ENCODE measurements at regions not wholly inside any gene's neighbourhood (a gene's known extent, or its start where the extent isn't known, plus 50 kb on each side); places are given as distances from the start of the nearest gene placed in this dataset.
"Not testable (repeated sequence)": the region's sequence is repeated elsewhere in the genome, so short reads cannot be mapped to it uniquely, and the experiment has no call there.

DNA sequence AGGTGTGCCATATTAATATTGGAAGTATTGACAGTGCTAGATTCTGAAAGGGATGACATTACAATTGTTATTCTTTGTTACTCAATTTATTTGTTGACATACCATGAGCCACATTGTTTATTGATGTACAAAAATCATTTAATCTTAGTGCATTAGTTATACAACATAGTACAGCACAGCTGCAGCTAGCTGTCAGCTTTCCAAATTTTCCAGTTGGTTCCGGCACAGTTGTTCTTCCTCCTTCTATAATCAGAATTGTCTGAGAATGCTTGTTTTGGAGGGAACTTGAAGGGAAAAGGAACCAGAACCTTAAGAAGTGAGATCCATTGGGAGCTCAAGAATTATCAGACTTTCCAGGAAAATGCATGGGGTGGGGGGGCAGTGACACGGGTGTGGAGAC is 281.4 kb downstream of the ZIC3 start:
- POLR2A ChIA-PET = no interaction called here
- peaks cover 0 to 3% (median 0%) of the 10 kb centered on the region in 5 donors for H3K9me3 Mint-ChIP-seq
- no peak overlapping the region for H3K4me3 Mint-ChIP-seq
- H3K27ac ChIP-seq (ENCODE audit: low read depth, low read length) = no peak overlapping the region
- H3K36me3 Mint-ChIP-seq = no peaks in the 10 kb centered on the region
- no peaks in the 10 kb centered on the region for H3K9me3 ChIP-seq (ENCODE audit: low read length)
- H3K27me3 ChIP-seq (ENCODE audit: insufficient read depth, low read length, poor library complexity, severe bottlenecking) = no peaks in the 10 kb centered on the region
- DNase-seq = no peak
- CTCF ChIA-PET = no interaction called here
- no peaks in the 10 kb centered on the region for H3K36me3 ChIP-seq (ENCODE audit: insufficient read depth, low read length)
- no peaks in the 10 kb centered on the region for H3K27me3 Mint-ChIP-seq
- H3K4me1 ChIP-seq (ENCODE audit: insufficient read depth, low read length) = no peaks in the 10 kb centered on the region
- H3K4me3 ChIP-seq (ENCODE audit: low read length) = no peak overlapping the region
- no peak overlapping the region for H3K27ac Mint-ChIP-seq
- no peaks in the 10 kb centered on the region for H3K4me1 Mint-ChIP-seq

DNA sequence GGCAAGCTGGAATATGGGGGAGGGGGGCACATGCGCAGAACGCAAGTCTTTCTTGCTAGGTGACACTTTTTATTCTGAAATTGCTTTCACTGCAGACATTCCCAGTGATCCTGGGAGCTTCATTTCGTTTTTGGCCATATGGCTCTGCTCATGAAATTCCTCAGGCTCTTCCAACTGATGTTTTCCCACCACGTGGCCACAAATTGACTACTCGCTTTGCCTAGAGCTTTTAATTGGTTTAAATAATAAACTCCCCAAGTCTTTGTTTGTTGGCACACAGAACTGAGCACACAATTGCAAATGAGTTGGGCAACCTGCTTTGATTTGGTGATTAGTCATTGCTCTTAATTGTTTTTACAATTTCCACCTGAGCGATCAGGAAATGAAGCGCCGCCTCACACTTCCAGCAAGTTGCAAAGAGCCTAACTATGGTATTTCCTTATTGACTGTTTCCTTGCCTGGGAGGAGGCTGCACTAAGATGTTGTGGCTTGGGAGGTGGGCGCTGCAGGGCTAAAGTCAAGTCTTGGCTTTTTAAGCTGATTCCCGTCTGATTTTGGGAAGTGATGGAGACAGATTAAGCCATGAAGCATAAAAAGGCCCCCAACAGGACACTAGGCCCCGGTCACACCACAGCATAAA is 282.5 kb downstream of the ZIC3 start:
- Histone ChIP-seq H3K4me3 (ENCODE audit: low read length) (no peak overlapping the region), H3K9me3 (ENCODE audit: low read length) (no peaks in the 10 kb centered on the region), H3K27me3 (ENCODE audit: insufficient read depth, low read length, poor library complexity, severe bottlenecking) (no peaks in the 10 kb centered on the region), H3K4me1 (ENCODE audit: insufficient read depth, low read length) (no peaks in the 10 kb centered on the region), H3K36me3 (ENCODE audit: insufficient read depth, low read length) (no peaks in the 10 kb centered on the region), H3K27ac (ENCODE audit: low read depth, low read length) (no peak overlapping the region)
- H3K4me3 Mint-ChIP-seq = no peak overlapping the region
- CTCF ChIA-PET = no interaction called here
- H3K27ac Mint-ChIP-seq = no peak overlapping the region
- H3K27me3 Mint-ChIP-seq = no peaks in the 10 kb centered on the region
- no peaks in the 10 kb centered on the region for H3K4me1 Mint-ChIP-seq
- POLR2A ChIA-PET = no interaction called here
- peaks cover 0 to 3% (median 0%) of the 10 kb centered on the region in 5 donors for H3K9me3 Mint-ChIP-seq
- DNase-seq = no peak
- H3K36me3 Mint-ChIP-seq = no peaks in the 10 kb centered on the region

DNA sequence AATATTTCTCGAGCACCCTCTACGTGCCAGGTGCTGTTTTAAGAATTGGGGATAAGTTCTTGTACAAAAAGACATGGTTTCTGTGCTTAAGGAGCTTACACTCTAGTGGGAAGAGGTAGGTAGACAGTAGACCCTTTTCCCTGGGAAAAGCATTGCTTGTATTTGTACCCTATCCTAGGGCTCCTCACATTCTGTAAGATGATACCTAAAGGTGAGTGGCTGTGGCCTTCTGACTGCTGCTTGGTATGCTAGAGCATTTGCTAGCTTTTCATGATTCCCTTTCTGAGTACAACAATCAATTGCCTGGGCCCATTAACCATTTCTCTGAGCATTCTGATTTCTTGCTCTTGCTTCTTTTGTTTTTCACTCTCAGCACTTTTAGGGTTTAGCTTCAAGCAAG is 286.6 kb downstream of the ZIC3 start:
- CTCF ChIA-PET = no interaction called here
- Histone ChIP-seq H3K27me3 (ENCODE audit: insufficient read depth, low read length, poor library complexity, severe bottlenecking) (no peaks in the 10 kb centered on the region), H3K9me3 (ENCODE audit: low read length) (no peaks in the 10 kb centered on the region), H3K4me1 (ENCODE audit: insufficient read depth, low read length) (no peaks in the 10 kb centered on the region), H3K27ac (ENCODE audit: low read depth, low read length) (no peak overlapping the region), H3K36me3 (ENCODE audit: insufficient read depth, low read length) (no peaks in the 10 kb centered on the region), H3K4me3 (ENCODE audit: low read length) (no peak overlapping the region)
- H3K27me3 Mint-ChIP-seq = no peaks in the 10 kb centered on the region
- H3K4me3 Mint-ChIP-seq = no peak overlapping the region
- H3K36me3 Mint-ChIP-seq = no peaks in the 10 kb centered on the region
- H3K27ac Mint-ChIP-seq = no peak overlapping the region
- POLR2A ChIA-PET = no interaction called here
- H3K4me1 Mint-ChIP-seq = no peaks in the 10 kb centered on the region
- no peak for DNase-seq
- H3K9me3 Mint-ChIP-seq = peaks cover 0 to 3% (median 0%) of the 10 kb centered on the region in 5 donors

DNA sequence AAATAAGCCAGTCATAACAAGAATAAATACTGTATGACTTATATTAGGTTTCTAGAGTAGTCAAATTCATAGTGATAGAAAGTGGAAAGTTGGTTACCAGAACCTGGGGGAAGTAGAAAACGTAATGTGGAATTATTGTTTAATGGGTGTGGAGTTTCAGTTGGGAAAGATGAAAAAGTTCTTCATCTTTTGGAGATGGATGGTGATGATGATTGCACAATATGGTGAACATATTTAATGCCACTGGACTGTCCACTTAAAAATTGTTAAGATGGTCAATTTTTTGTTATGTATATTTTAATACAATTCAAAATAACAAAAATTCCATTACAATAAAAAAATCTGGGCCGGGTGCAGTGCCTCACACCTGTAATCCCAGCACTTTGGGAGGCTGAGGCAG is 289.6 kb downstream of the ZIC3 start:
- H3K27ac Mint-ChIP-seq = no peak overlapping the region
- no peak for DNase-seq
- peaks cover 0 to 2% of the 10 kb centered on the region in 2 donors for H3K27me3 Mint-ChIP-seq
- no peaks in the 10 kb centered on the region for H3K4me1 Mint-ChIP-seq
- H3K9me3 Mint-ChIP-seq = peaks cover 0 to 7% (median 0%) of the 10 kb centered on the region in 5 donors
- Histone ChIP-seq H3K27me3 (ENCODE audit: insufficient read depth, low read length, poor library complexity, severe bottlenecking) (no peaks in the 10 kb centered on the region), H3K4me1 (ENCODE audit: insufficient read depth, low read length) (no peaks in the 10 kb centered on the region), H3K4me3 (ENCODE audit: low read length) (no peak overlapping the region), H3K9me3 (ENCODE audit: low read length) (no peaks in the 10 kb centered on the region), H3K36me3 (ENCODE audit: insufficient read depth, low read length) (no peaks in the 10 kb centered on the region), H3K27ac (ENCODE audit: low read depth, low read length) (no peak overlapping the region)
- no peaks in the 10 kb centered on the region for H3K36me3 Mint-ChIP-seq
- ChIA-PET POLR2A (no interaction called here), CTCF (no interaction called here)
- H3K4me3 Mint-ChIP-seq = no peak overlapping the region

DNA sequence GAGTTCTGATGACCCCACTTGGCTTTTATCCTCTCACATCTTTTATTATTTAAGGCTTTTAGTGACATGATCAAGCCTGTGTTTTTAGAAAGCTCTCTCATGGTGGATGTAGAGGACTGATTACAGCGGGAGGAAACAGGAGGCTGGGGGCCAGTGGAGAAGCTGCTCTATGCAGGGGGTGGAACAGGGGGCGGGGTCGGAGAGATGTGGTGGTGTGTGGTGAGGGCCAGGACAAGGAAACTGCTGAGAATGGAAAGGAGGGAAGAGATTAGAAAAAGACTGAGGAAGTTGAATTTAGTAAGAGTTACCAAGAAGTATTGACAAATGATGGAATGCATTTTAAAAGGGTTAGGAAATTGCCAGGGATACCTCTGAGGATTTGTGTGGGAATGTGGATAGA is 292.2 kb downstream of the ZIC3 start:
- Histone ChIP-seq H3K4me1 (ENCODE audit: insufficient read depth, low read length) (no peaks in the 10 kb centered on the region), H3K4me3 (ENCODE audit: low read length) (no peak overlapping the region), H3K36me3 (ENCODE audit: insufficient read depth, low read length) (no peaks in the 10 kb centered on the region), H3K9me3 (ENCODE audit: low read length) (no peaks in the 10 kb centered on the region), H3K27ac (ENCODE audit: low read depth, low read length) (no peak overlapping the region), H3K27me3 (ENCODE audit: insufficient read depth, low read length, poor library complexity, severe bottlenecking) (no peaks in the 10 kb centered on the region)
- Mint-ChIP-seq H3K36me3 (no peaks in the 10 kb centered on the region), H3K27me3 (peaks cover 0 to 2% of the 10 kb centered on the region in 2 donors), H3K27ac (no peak overlapping the region), H3K9me3 (peaks cover 0 to 7% (median 0%) of the 10 kb centered on the region in 5 donors), H3K4me1 (no peaks in the 10 kb centered on the region), H3K4me3 (no peak overlapping the region)
- ChIA-PET CTCF (interaction anchor here (1.4 kb wide), 1 partner anchor 16 kb away, joined by 3 read pairs; no protein-coding TSS in a partner anchor), POLR2A (no interaction called here)
- no peak for DNase-seq

DNA sequence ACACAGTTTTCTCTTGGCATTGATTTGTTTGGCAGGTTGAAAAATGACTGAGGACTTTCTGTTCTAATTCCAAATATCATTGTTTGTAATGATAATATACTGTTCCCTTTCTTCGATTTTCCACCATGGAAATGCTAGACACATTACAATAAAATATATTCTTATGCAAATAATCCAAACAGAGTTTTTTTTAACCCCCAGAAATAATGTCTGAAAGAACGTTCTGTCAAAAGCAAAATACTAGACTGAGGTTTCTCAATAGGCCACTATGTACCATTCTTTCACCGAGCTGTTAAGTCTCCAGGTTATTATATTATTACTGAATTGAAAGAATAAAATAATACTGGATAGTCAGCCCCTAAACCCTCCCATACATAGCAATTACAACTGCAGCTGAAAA is 312.5 kb downstream of the ZIC3 start:
- Mint-ChIP-seq H3K27me3 (peaks cover 0 to 7% of the 10 kb centered on the region in 2 donors), H3K27ac (no peak overlapping the region), H3K36me3 (no peaks in the 10 kb centered on the region), H3K9me3 (peaks cover 0 to 2% (median 0%) of the 10 kb centered on the region in 5 donors), H3K4me3 (no peak overlapping the region), H3K4me1 (no peaks in the 10 kb centered on the region)
- ChIA-PET POLR2A (no interaction called here), CTCF (no interaction called here)
- Histone ChIP-seq H3K36me3 (ENCODE audit: insufficient read depth, low read length) (no peaks in the 10 kb centered on the region), H3K27me3 (ENCODE audit: insufficient read depth, low read length, poor library complexity, severe bottlenecking) (no peaks in the 10 kb centered on the region), H3K27ac (ENCODE audit: low read depth, low read length) (no peak overlapping the region), H3K4me1 (ENCODE audit: insufficient read depth, low read length) (no peaks in the 10 kb centered on the region), H3K4me3 (ENCODE audit: low read length) (no peak overlapping the region), H3K9me3 (ENCODE audit: low read length) (no peaks in the 10 kb centered on the region)
- DNase-seq = no peak

DNA sequence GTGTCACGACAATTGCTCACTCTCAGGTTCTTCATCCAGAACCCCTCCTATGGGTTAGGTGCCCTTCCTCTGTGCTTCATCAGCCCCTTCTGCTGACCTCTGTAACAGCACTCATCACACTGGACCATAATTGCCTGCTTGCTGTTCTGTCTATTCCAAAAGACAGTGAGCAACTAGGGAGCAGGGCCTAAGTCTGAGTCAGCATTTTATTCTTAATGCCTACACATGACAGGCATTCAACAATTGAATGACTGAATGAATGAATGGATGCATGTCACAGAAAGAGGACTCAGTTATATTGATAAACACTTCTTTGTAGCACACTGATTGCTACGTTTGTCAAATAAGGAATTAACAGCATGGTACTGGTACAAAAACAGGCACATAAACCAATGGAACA is 317.0 kb downstream of the ZIC3 start:
- H3K27ac Mint-ChIP-seq = no peak overlapping the region
- no peaks in the 10 kb centered on the region for H3K36me3 Mint-ChIP-seq
- no peaks in the 10 kb centered on the region for H3K4me1 Mint-ChIP-seq
- H3K4me1 ChIP-seq (ENCODE audit: insufficient read depth, low read length) = no peaks in the 10 kb centered on the region
- peaks cover 0 to 9% of the 10 kb centered on the region in 2 donors for H3K27me3 Mint-ChIP-seq
- H3K4me3 Mint-ChIP-seq = no peak overlapping the region
- CTCF ChIA-PET = no interaction called here
- POLR2A ChIA-PET = no interaction called here
- H3K36me3 ChIP-seq (ENCODE audit: insufficient read depth, low read length) = no peaks in the 10 kb centered on the region
- H3K9me3 ChIP-seq (ENCODE audit: low read length) = no peaks in the 10 kb centered on the region
- no peak overlapping the region for H3K27ac ChIP-seq (ENCODE audit: low read depth, low read length)
- H3K4me3 ChIP-seq (ENCODE audit: low read length) = no peak overlapping the region
- H3K9me3 Mint-ChIP-seq = peaks cover 0 to 7% (median 4%) of the 10 kb centered on the region in 5 donors
- no peak for DNase-seq
- no peaks in the 10 kb centered on the region for H3K27me3 ChIP-seq (ENCODE audit: insufficient read depth, low read length, poor library complexity, severe bottlenecking)

DNA sequence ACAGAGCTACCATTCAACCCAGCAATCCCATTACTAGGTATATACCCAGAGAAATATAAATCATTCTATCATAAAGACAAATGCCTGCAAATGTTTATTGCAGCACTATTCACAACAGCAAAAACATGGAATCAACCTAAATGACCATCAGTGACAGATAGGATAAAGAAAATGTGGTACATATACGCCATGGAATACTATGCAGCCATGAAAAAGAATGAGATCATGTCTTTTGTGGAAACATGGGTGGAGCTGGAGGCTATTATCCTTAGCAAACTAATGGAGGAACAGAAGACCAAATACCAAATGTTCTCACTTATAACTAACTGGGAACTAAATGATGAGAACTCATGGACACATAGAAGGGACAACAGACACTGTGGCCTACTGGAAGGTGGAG is 318.9 kb downstream of the ZIC3 start:
- POLR2A ChIA-PET; H3K9me3 Mint-ChIP-seq; H3K4me3 ChIP-seq (ENCODE audit: low read length); H3K27ac Mint-ChIP-seq; H3K4me3 Mint-ChIP-seq; H3K27ac ChIP-seq (ENCODE audit: low read depth, low read length); H3K9me3 ChIP-seq (ENCODE audit: low read length); H3K36me3 ChIP-seq (ENCODE audit: insufficient read depth, low read length); H3K4me1 Mint-ChIP-seq; H3K4me1 ChIP-seq (ENCODE audit: insufficient read depth, low read length); H3K36me3 Mint-ChIP-seq; CTCF ChIA-PET; DNase-seq; H3K27me3 Mint-ChIP-seq; H3K27me3 ChIP-seq (ENCODE audit: insufficient read depth, low read length, poor library complexity, severe bottlenecking): not testable (repeated sequence)

DNA sequence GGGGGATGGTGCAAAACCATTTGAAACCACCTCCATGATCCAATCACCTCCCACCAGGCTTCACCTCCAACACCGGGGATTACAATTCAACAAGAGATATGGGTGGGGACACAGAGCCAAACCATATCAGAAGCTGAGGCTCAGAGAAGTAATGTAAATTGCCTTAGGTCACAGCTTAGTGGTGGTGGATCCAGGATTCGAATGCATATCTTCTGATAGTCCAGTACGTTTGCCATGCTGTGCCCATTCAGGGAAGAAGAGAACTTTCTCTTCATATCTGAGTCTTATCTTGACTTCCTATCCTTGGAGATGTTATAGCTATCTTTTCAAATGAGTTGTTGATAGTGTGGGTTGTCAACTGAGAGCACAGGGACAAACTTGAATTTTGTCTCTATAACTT is 325.5 kb downstream of the ZIC3 start:
- H3K4me3 Mint-ChIP-seq = no peak overlapping the region
- no peaks in the 10 kb centered on the region for H3K9me3 ChIP-seq (ENCODE audit: low read length)
- H3K36me3 Mint-ChIP-seq = no peaks in the 10 kb centered on the region
- no peak overlapping the region for H3K27ac ChIP-seq (ENCODE audit: low read depth, low read length)
- H3K27ac Mint-ChIP-seq = no peak overlapping the region
- H3K4me1 ChIP-seq (ENCODE audit: insufficient read depth, low read length) = no peaks in the 10 kb centered on the region
- no peaks in the 10 kb centered on the region for H3K27me3 ChIP-seq (ENCODE audit: insufficient read depth, low read length, poor library complexity, severe bottlenecking)
- peaks cover 0 to 1% of the 10 kb centered on the region in 2 donors for H3K27me3 Mint-ChIP-seq
- no peaks in the 10 kb centered on the region for H3K9me3 Mint-ChIP-seq
- DNase-seq = no peak
- H3K36me3 ChIP-seq (ENCODE audit: insufficient read depth, low read length) = no peaks in the 10 kb centered on the region
- POLR2A ChIA-PET = no interaction called here
- no peaks in the 10 kb centered on the region for H3K4me1 Mint-ChIP-seq
- H3K4me3 ChIP-seq (ENCODE audit: low read length) = no peak overlapping the region
- CTCF ChIA-PET = no interaction called here
